H1 (cell line): ENCODE measurements at regions not wholly inside any gene's neighbourhood (a gene's known extent, or its start where the extent isn't known, plus 50 kb on each side); places are given as distances from the start of the nearest gene placed in this dataset.

Experiments used
- EGR1 ChIP-seq: IDR thresholded peaks from 2 replicates; pipeline ENCODE4 v1.6.1; 2011; ENCODE audit warnings: low read depth, low read length, borderline replicate concordance
- SIRT6 ChIP-seq: IDR thresholded peaks from one replicate; pipeline ENCODE4 v1.7.1; 2012; ENCODE audit warnings: low read length, inconsistent platforms
- SIX5 ChIP-seq: IDR thresholded peaks from 2 replicates; pipeline ENCODE4 v1.6.1; 2011; ENCODE audit warnings: mild to moderate bottlenecking, low read depth, low read length
- TEAD4 ChIP-seq: IDR thresholded peaks from 2 replicates; pipeline ENCODE4 v1.6.1; 2012; ENCODE audit warnings: low read depth, low read length, inconsistent platforms, mixed read lengths

DNA sequence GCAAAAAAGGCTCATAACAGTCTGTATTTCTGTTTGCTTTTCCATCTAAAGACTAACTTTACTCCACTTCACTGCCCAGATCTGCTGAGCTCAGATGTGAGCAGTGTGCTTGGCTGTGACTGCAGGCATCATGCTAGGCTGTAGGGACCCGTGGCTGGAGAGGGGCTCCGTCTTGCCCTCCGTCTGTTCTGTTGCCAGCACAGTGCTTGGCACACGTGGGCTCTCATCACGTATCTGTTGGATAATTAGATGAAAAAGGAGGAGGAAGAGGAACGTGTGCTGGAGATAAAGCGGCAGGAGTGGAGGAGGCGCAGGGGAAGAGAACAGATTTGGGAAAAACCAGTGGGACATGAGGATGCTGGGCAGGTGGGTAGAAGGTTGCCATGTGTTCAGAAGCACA, 57.6 kb upstream of the IER3 start (continued):
- TF ChIP-seq SIX5 = no peak
- TF ChIP-seq SIRT6 = no peak
- no peak for TF ChIP-seq TEAD4
- no peak for TF ChIP-seq EGR1
